T-helper 1 cell treated with Interleukin-12 subunit alpha and Interleukin-12 subunit beta and Interleukin-4 antibody, amounts not matched to agents 30 μg/mL and 1 μg/mL, for 36 hours (primary cell): ENCODE measurements at regions not wholly inside any gene's neighbourhood (a gene's known extent, or its start where the extent isn't known, plus 50 kb on each side); places are given as distances from the start of the nearest gene placed in this dataset.
"Not testable (repeated sequence)": the region's sequence is repeated elsewhere in the genome, so short reads cannot be mapped to it uniquely, and the experiment has no call there.

Source experiments
- H3K27ac Mint-ChIP-seq: one replicate; pipeline ENCODE4 v1.8.0; 2021; ENCODE audit warnings: mild to moderate bottlenecking, mixed read lengths
- H3K27me3 Mint-ChIP-seq: one replicate; pipeline ENCODE4 v1.8.0; 2021; ENCODE audit warnings: low read depth, mixed read lengths
- H3K36me3 Mint-ChIP-seq: one replicate; pipeline ENCODE4 v1.8.0; 2021; ENCODE audit warnings: low read depth, mixed read lengths
- H3K4me1 Mint-ChIP-seq: one replicate; pipeline ENCODE4 v1.8.0; 2021; ENCODE audit warnings: low read depth, mixed read lengths
- H3K4me3 Mint-ChIP-seq: one replicate; pipeline ENCODE4 v1.8.0; 2021; ENCODE audit warnings: mild to moderate bottlenecking, moderate library complexity, mixed read lengths
- H3K9me3 Mint-ChIP-seq: one replicate; pipeline ENCODE4 v1.8.0; 2021; ENCODE audit warnings: mixed read lengths

DNA sequence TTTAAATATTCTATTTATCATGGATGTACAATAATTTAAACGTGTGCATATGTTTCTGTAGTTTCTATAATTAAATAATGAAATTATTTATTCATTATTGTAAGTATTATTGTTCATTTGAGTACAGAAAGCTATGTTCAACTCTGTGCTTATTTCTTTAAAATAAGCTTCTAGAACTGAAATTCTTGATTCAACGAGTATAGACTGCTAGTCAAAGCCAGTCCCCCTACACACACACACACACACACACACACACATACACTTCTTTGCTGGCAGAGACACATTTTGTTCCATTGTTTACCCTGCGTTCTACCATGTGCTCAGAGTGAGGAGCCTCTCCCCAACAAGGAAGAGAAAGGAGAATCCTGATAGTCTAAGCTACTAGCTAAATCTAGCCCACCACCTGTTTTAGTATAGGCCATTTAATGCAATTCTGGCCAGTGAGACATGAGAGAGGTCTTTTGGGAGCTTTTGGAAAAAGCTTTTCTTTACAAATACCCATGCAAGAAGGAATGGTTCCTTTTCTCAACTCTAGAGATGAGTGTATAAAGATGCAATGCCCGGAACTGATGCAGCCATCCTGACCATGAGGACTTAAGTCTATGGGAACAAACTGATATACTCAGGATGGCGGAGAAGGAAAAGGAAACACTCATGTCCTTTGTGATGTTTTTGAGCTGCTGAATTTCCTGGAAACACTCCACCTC is 161.4 kb downstream of the NDUFA12 start:
- Mint-ChIP-seq H3K27ac (no peak overlapping the region), H3K36me3 (no peaks in the 10 kb centered on the region), H3K4me3 (no peak overlapping the region), H3K4me1 (no peaks in the 10 kb centered on the region), H3K27me3 (peaks cover 17% of the 10 kb centered on the region), H3K9me3 (no peaks in the 10 kb centered on the region)

DNA sequence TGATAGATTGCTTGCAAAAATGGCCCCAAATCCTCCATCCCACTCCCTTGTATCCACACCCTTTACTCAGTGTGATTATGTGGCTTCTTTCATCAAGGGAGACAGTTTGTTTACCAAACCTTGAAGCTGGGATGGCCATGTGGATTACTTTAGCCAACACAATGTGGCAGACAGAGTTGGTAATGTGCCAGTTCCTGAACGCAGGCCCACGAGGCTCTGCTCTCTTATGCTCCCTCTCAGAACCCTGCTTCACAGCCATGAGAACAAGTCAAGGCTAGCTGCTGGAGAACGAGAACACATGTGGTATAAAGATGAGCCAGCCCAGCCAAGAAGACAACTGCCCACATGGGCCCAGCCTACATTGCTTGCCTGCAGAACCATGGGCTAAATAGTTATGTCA is 162.3 kb downstream of the NDUFA12 start:
- H3K4me3 Mint-ChIP-seq = no peak overlapping the region
- H3K27ac Mint-ChIP-seq = no peak overlapping the region
- no peaks in the 10 kb centered on the region for H3K4me1 Mint-ChIP-seq
- H3K9me3 Mint-ChIP-seq = no peaks in the 10 kb centered on the region
- H3K36me3 Mint-ChIP-seq = no peaks in the 10 kb centered on the region
- H3K27me3 Mint-ChIP-seq = peaks cover 13% of the 10 kb centered on the region

DNA sequence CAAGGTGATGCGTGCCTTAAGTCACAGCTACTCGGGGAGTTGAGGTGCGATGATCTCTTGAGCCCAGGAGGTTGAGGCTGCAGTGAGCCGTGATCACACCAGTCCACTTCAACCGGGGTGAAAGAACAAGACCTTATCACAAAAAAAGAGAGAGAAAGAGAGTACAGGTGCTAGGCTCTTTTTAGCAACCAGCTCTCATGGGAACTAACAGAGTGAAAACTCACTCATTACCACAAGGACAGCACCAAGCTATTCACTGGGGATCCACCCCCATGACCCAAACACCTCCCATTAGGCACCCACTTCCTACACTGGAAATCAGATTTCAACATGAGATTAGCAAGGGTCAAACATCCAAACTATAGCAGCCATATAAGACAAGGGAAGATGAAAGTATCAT is 164.2 kb downstream of the NDUFA12 start:
- H3K4me1 Mint-ChIP-seq = no peaks in the 10 kb centered on the region
- H3K27me3 Mint-ChIP-seq = peaks cover 6% of the 10 kb centered on the region
- H3K36me3 Mint-ChIP-seq = no peaks in the 10 kb centered on the region
- no peaks in the 10 kb centered on the region for H3K9me3 Mint-ChIP-seq
- no peak overlapping the region for H3K4me3 Mint-ChIP-seq
- H3K27ac Mint-ChIP-seq = no peak overlapping the region

DNA sequence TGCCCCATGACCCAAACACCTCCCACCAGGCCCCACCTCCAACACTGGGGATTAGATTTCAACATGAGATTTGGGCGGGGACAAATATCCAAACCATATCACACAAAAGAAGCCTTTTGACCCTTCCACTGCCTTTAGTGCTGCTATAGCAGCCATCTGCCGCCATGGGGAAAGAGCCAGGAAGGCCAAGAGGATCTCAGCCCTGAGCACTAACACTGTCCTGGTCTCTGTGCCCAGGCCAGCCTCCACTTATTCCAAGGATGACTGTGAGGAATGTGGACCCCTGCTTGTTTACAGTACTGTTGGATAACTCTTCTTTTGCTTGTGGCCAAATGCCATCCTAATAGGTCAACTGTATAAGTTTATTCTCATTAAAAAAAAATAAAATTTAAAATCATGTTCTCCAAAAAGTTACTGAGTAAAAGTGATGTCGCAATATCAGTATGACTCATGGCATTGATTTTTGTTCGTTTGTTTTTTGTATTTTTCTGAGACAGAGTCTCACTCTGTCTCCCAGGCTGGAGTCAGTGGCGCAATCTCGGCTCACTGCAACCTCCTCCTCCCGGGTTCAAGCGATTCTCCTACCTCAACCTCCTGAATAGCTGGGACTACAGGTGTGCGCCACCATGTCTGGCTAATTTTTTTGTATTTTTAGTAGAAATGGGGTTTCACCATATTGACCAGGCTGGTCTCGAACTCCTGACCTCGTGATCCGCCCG is 166.4 kb downstream of the NDUFA12 start:
- H3K36me3 Mint-ChIP-seq, H3K4me1 Mint-ChIP-seq, H3K27ac Mint-ChIP-seq, H3K4me3 Mint-ChIP-seq, H3K27me3 Mint-ChIP-seq, H3K9me3 Mint-ChIP-seq: not testable (repeated sequence)

DNA sequence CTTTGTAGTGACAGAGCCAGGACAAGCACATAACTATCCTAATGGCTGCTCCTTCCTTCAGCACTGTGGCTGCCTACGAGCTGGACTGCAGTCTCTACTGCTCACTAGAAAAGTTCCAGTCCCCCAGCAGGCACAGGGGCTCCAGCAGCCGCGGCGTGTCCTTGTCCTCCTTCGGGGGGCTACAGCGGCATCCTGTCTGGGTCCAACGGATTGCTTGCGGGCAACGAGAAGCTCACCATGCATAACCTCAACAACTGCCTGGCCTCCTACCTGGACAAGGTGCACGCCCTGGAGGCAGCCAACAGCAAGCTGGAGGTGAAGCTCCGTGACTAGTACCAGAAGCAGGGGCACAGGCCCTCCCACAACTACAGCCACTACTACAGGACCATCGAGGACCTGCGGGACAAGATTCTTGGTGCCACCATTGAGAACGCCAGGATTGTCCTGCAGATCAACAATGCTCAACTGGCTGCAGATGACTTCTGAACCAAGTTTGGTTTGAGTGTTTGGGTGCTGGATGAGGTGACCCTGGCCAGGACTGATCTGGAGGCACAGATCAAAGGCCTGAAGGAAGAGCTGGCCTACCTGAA is 169.4 kb downstream of the NDUFA12 start:
- H3K4me3 Mint-ChIP-seq = no peak overlapping the region
- H3K4me1 Mint-ChIP-seq = peaks cover 10% of the 10 kb centered on the region
- H3K27ac Mint-ChIP-seq = no peak overlapping the region
- no peaks in the 10 kb centered on the region for H3K27me3 Mint-ChIP-seq
- no peaks in the 10 kb centered on the region for H3K36me3 Mint-ChIP-seq
- no peaks in the 10 kb centered on the region for H3K9me3 Mint-ChIP-seq

DNA sequence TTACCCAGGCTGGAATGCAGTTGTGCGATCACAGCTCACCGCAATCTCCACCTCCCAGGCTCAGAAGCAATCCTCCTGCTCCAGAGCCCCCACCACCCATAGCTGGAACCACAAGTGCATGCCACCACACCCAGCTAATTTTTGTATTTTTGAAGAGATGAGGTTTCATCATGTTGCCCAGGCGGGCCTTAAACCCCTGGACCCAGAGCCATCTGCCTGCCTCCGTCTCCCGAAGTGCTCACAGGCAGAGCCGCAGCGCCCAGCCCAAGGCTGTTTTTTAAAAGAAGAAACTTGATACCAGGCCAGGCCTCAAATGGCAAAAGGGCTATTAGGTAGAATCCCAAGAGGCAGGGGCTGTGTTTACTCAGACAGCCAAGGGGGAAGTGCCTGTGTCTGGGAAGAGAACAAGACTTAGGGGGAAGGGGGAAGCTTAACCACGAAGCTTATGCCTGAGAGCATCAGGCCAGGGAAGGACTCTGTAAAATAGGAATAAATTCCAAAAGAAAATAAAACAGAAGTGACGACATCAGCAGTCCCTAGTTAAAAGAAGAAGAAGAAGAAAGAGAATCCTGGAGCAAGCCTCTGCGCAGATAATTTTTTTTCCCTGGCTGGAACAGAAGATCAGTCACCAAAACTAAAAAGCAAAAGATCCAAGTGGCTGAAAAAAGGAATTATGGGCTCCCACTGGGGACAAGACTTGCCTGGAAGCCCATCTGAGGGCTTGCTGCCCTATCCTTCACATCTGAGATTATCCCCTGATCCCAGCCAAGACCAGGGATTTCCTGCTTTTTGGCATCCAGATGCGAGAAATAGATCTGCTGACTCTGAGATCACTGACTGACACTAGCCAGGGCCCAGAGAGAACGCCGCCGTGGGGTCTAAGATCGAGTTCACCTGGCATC is 170.5 kb downstream of the NDUFA12 start:
- Mint-ChIP-seq H3K36me3 (no peaks in the 10 kb centered on the region), H3K9me3 (no peaks in the 10 kb centered on the region), H3K27me3 (no peaks in the 10 kb centered on the region), H3K4me3 (no peak overlapping the region), H3K27ac (no peak overlapping the region), H3K4me1 (peaks cover 10% of the 10 kb centered on the region)

DNA sequence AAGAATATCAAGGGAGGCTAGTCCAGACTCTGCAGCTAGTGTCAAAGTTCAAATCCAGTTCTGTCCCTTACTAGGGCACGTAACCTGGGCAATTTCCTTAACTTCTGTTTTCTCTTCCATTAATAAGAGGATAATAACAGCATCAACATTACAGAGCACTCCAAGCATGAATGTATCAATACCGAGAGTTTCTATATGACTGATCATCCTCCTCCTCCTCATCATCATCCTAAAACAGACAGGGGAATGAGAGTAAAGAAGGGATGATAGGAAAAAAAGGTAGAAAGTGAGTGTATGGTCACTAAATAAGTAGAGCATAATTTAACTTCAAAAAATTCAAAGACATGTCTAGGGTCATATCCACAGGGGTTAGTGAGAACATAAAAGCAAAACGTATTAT is 171.4 kb downstream of the NDUFA12 start:
- Mint-ChIP-seq H3K9me3 (no peaks in the 10 kb centered on the region), H3K27ac (no peak overlapping the region), H3K4me3 (no peak overlapping the region), H3K27me3 (no peaks in the 10 kb centered on the region), H3K4me1 (peaks cover 10% of the 10 kb centered on the region), H3K36me3 (no peaks in the 10 kb centered on the region)

DNA sequence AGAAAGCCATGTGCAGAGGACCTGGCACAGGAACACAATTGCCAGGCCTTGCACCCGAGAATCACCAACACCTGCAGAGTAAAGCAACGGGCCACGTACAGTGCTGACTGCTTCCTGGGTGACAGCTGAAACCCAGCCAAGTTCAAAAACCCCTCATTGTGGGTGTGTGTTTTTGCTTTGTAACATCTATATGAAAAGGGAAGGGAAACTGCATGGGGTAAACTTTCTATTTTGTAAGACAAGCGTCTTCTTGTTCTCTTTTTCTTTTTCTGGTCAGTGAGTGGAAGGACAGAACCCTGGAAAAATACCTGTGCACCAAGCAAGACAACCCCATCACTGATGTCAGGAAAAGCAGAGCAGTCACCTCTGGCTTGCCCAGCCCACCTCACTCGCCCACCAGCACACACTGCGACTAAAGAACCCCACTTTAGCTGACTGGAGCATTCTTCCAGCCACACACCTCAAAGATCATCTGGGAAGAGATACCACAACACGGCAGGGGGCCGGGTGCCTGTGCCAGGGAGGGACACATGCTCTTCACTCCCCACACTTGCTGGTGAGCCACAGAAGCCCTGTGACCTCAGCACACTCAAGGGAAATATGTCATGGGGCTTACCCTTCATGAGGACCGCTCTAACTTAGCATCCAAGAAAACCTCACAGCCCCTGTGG is 172.3 kb downstream of the NDUFA12 start:
- Mint-ChIP-seq H3K27ac (peak overlapping the region; percentile 18), H3K9me3 (no peaks in the 10 kb centered on the region), H3K4me3 (no peak overlapping the region), H3K27me3 (no peaks in the 10 kb centered on the region), H3K4me1 (peaks cover 10% of the 10 kb centered on the region), H3K36me3 (no peaks in the 10 kb centered on the region)

DNA sequence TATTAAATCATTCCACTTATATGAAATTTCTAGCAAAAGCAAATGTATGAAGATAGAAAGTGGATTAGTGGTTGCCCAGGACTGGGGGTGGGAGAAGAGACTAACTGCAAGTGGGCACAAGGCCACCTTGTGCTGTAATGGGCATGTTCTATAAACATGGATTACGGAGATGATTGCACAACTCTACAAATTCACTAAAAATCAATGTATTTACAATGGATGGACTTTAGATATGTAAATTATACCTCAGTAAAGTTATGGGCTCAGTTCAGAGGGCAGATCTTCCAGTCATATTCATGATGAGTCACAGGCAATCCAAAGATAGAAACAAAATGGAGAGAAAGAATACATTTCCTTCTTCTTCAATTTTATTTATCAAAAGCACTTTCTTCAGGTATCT is 173.9 kb downstream of the NDUFA12 start:
- Mint-ChIP-seq H3K4me1 (peaks cover 10% of the 10 kb centered on the region), H3K27me3 (peaks cover 3% of the 10 kb centered on the region), H3K27ac (no peak overlapping the region), H3K4me3 (no peak overlapping the region), H3K36me3 (no peaks in the 10 kb centered on the region), H3K9me3 (no peaks in the 10 kb centered on the region)

DNA sequence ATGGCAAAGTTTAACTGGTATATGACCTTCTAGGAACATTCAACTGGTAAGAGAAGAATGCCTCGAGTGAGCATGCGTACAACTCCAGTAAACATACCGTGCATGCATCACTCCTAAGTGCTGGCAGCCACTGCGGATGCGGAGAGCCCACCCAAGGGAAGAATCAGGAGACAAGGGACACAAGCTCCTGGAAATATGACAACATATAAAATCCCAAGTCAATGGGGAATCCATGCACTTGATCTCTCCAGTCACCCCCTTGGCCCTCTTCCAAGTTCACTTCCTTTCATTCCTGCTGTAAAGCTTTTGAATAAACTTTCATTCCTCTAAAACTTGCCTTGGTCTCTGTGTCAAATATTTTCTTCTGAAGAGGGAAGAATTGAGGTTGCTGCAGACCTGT is 168.7 kb upstream of the TMCC3 start:
- Mint-ChIP-seq H3K4me3 (no peak overlapping the region), H3K4me1 (no peaks in the 10 kb centered on the region), H3K9me3 (peaks cover 2% of the 10 kb centered on the region), H3K36me3 (peaks cover 2% of the 10 kb centered on the region), H3K27me3 (no peaks in the 10 kb centered on the region), H3K27ac (no peak overlapping the region)

DNA sequence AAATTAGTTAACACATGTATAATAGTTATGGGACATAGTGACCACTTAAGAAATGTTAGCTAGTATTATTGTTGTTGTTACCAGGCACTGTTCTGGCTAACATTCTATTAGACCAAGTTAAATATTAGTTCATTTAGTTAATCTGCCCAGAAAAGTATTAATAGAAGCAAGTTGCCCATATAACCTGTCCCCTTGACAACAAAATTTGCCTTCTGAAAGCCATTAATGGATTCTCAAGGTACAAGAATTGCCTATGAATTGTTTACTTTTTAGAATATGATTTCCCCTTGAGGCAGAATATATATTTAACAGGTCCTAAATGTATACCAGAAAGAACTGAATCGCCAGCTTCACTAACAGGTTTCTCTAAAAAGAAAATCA is 167.3 kb upstream of the TMCC3 start:
- Mint-ChIP-seq H3K27ac (no peak overlapping the region), H3K4me3 (no peak overlapping the region), H3K27me3 (no peaks in the 10 kb centered on the region), H3K36me3 (no peaks in the 10 kb centered on the region), H3K4me1 (no peaks in the 10 kb centered on the region), H3K9me3 (peaks cover 16% of the 10 kb centered on the region)

DNA sequence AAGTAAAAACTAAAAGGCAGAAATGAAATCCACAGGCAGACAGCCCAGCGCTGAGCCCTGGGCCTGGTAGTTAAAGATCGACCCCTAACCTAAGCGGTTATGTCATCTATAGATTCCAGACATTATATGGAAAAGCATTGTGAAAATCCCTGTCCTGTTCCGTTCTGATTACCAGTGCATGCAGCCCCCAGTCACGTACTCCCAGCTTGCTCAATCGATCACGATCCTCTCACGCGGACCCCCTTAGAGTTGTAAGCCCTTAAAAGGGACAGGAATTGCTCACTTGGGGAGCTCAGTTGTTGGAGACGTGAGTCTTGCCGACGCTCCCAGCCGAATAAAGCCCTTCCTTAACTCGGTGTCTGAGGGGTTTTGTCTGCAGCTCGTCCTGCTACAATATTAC is 166.8 kb upstream of the TMCC3 start:
- not testable (repeated sequence) for H3K4me1 Mint-ChIP-seq, H3K27ac Mint-ChIP-seq, H3K36me3 Mint-ChIP-seq, H3K4me3 Mint-ChIP-seq, H3K27me3 Mint-ChIP-seq
- H3K9me3 Mint-ChIP-seq = peaks cover 20% of the 10 kb centered on the region

DNA sequence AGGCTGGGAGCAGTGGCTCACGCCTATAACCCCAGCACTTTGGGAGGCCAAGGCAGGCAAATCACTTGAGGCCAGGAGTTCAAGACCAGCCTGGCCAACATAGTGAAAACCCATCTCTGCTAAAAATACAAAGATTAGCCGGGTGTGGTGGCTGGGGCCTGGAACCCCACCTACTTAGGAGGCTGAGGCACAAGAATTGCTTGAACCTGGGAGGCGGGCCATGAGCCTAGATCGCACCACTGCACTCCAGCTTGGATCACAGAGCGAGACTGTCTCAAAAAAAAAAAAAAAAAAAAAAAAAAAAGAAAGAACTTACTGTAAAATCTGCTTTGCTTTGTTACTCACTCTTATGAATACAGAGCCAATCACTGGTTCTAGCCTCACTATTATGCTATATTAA is 166.4 kb upstream of the TMCC3 start:
- H3K36me3 Mint-ChIP-seq, H3K27me3 Mint-ChIP-seq, H3K27ac Mint-ChIP-seq, H3K4me3 Mint-ChIP-seq, H3K4me1 Mint-ChIP-seq: not testable (repeated sequence)
- H3K9me3 Mint-ChIP-seq = peaks cover 22% of the 10 kb centered on the region

DNA sequence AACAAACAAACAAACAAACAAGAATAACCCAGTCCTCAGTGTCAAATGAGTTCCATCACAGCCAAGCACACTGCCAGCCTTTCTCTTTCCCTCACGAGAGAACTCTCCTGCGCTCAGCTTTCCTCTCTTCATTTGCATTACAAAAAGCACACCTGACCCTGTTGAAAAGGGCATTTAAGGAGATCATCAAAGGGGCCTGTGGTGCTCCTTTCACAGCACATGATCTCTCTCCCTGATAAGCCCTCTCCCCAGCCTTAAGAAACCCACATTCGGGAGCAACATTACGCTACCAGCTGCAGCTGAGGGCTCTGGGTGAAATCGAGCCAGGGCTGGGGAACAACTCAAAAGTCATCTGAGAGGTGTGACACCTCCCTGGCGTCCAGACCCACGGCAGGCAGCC is 165.6 kb upstream of the TMCC3 start:
- Mint-ChIP-seq H3K4me3 (no peak overlapping the region), H3K27ac (no peak overlapping the region), H3K9me3 (peaks cover 28% of the 10 kb centered on the region), H3K36me3 (no peaks in the 10 kb centered on the region), H3K4me1 (no peaks in the 10 kb centered on the region), H3K27me3 (no peaks in the 10 kb centered on the region)
